Mesodermal cell (in vitro differentiated cells): ENCODE measurements at regions not wholly inside any gene's neighbourhood (a gene's known extent, or its start where the extent isn't known, plus 50 kb on each side); places are given as distances from the start of the nearest gene placed in this dataset.

ENCODE experiments used
- H3K27ac ChIP-seq: 2 replicates; pipeline ENCODE4 v1.7.0; 2013; ENCODE audit warnings: mild to moderate bottlenecking, low read depth, low read length, moderate library complexity; ENCODE audit not compliant: severe bottlenecking
- H3K36me3 ChIP-seq: 2 replicates; pipeline ENCODE4 v1.7.1; 2013; ENCODE audit warnings: mild to moderate bottlenecking, low read length, moderate library complexity; ENCODE audit not compliant: control insufficient read depth, insufficient read depth
- H3K4me1 ChIP-seq: one replicate; pipeline ENCODE4 v1.7.1; 2013; ENCODE audit warnings: mild to moderate bottlenecking, low read length; ENCODE audit not compliant: insufficient read depth, control insufficient read depth, poor library complexity, severe bottlenecking
- H3K4me3 ChIP-seq: 2 replicates; pipeline ENCODE4 v1.7.0; 2013; ENCODE audit warnings: low read length, control low read depth, mild to moderate bottlenecking; ENCODE audit not compliant: insufficient read depth, poor library complexity, severe bottlenecking; ENCODE audit errors: extremely low read depth
- H3K9me3 ChIP-seq: 2 replicates; pipeline ENCODE4 v1.7.1; 2013; ENCODE audit warnings: mild to moderate bottlenecking, low read length, moderate library complexity; ENCODE audit not compliant: control insufficient read depth
- WGBS, 2 experiments: methylation state at CpG; one replicate each; pipeline ENCODE4 v1.1.5; 2013; ENCODE audit warnings: missing lambda C conversion rate in 2 of 2; ENCODE audit not compliant: insufficient coverage in 2 of 2; 5-methylcytosine and 5-hydroxymethylcytosine counted together

DNA sequence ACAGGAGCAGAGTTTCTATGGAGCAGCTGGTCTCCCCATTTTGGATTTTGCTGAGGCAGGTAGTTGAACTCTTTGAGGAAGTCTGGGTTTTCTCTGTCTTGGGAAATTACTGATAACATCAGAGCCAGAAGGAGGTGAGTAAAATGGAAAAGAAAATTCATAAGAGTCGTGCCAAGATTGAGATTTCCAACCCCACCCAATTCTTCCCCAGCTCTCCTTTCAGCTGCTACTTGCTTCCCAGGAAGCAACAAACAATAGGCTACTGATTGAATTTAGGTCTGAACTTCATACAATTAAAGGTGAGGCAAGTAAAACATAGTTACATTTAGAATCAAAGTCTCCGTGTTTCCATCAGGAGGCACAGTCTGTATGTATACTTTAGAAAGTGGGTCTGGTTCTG is 54.6 kb upstream of the EOLA2 start:
- H3K27ac ChIP-seq = no peak overlapping the region
- no peaks in the 10 kb centered on the region for H3K4me1 ChIP-seq
- no CpG with 5 or more reads among the region's 2 CpGs for WGBS, 2 experiments
- H3K9me3 ChIP-seq = no peaks in the 10 kb centered on the region
- H3K4me3 ChIP-seq = no peak overlapping the region
- H3K36me3 ChIP-seq = peaks cover 3% of the 10 kb centered on the region

DNA sequence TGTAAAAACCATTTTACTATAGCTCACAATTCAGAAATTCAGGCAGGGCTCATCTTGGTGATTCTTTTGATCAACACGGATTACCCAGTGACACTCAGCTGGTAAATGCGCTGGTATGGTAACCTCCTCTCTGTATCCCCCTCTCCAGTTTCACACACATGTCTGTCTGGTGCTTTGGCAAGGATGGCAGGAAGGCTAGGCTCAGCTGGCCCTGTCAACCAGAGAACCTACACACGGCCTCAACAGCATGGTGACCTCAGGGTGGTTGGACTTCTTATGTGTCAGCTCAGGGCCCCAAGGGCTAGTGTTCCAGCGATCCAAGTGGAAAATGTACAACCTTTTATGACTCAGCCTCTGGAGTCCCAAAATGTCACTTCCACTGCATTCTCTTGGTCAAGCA is 55.7 kb upstream of the EOLA2 start:
- no peak overlapping the region for H3K27ac ChIP-seq
- no peak overlapping the region for H3K4me3 ChIP-seq
- no CpG with 5 or more reads among the region's 4 CpGs for WGBS, 2 experiments
- H3K4me1 ChIP-seq = no peaks in the 10 kb centered on the region
- peaks cover 3% of the 10 kb centered on the region for H3K36me3 ChIP-seq
- no peaks in the 10 kb centered on the region for H3K9me3 ChIP-seq

- no peak overlapping the region for H3K4me3 ChIP-seq
These were observed 58.2 kb upstream of the EOLA2 start for GRCh38 chrX:149996515-149996914.

GRCh38 chrX:150005027-150005426 is 66.7 kb upstream of the EOLA2 start:
- Histone ChIP-seq H3K4me1 (peaks cover 10% of the 10 kb centered on the region), H3K36me3 (no peaks in the 10 kb centered on the region), H3K27ac (no peak overlapping the region), H3K4me3 (no peak overlapping the region), H3K9me3 (no peaks in the 10 kb centered on the region)
- WGBS, 2 experiments = 100% methylated on average over 1 of the region's 2 CpGs

More at GRCh38 chrX:149996515-149996914, 58.2 kb upstream of the EOLA2 start:
- no peaks in the 10 kb centered on the region for H3K4me1 ChIP-seq
- 100% methylated on average over 1 of the region's 4 CpGs for WGBS, 2 experiments
- no peaks in the 10 kb centered on the region for H3K9me3 ChIP-seq
- no peak overlapping the region for H3K27ac ChIP-seq
- H3K36me3 ChIP-seq = peaks cover 3% of the 10 kb centered on the region

DNA sequence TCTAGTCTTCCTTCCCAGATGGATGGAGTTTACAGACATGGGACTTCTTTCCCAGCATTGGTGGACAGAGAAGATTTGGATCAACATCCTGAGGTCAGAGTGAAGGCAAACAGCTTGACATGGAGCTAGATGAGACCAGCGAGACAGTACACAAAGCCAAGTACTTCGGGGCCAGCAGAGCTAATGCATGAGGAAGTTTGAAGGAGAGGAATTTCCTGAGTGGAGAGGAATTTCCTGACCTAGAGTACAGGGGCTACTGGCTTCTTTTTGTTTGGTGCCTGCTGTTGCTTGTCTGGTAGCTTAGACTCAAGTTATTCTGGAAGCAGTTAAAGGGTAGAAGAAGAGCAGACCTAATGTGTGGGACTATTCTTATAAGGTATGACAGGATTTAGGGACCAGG is 69.1 kb upstream of the EOLA2 start:
- Histone ChIP-seq H3K36me3 (no peaks in the 10 kb centered on the region), H3K27ac (no peak overlapping the region), H3K4me1 (peaks cover 10% of the 10 kb centered on the region), H3K9me3 (no peaks in the 10 kb centered on the region), H3K4me3 (no peak overlapping the region)
- WGBS, 2 experiments = 94% methylated on average over 2 of the region's 2 CpGs; no CpG with 5 or more reads in 1 of the 2 experiments

DNA sequence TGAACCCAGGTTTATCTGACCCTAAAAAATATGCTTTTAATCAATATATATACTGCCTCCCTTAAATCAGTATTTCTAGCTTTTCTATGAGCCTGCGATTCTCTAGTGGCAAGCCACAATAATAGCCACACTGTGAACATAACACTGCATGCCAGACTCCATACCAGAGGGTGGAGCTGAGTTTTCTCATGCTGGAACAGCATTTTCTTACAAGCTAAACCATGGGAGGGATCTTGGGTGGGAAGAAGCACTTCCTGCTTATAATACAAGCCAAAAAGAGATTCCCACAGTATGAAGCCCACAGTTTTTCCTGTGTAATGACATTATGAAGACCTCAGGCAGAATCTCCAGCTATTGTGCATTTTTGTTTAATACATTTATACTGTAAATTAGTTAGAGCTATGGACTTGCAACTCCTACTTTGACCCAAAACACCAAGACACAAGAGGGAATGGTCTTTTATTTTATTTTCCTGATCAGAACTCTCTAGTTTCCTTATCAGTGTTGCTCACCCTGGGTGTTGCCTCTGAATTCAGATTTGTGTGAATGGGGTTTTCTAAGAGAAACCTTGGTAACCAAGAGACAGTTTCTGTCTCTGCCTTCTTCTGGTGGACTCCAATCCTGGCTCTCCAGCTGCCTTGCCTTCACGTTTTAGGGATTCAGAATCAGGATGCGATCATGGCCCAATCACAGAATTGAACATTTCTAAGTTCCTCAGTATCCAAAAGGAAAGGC is 74.5 kb upstream of the EOLA2 start:
- WGBS, 2 experiments = 100% methylated on average over 2 of the region's 3 CpGs; no CpG with 5 or more reads in 1 of the 2 experiments
- Histone ChIP-seq H3K4me3 (no peak overlapping the region), H3K4me1 (no peaks in the 10 kb centered on the region)

GRCh38 chrX:150014525-150014924 is 76.2 kb upstream of the EOLA2 start:
- WGBS, 2 experiments = no CpG with 5 or more reads among the region's 1 CpG
- Histone ChIP-seq H3K9me3 (no peaks in the 10 kb centered on the region), H3K27ac (no peak overlapping the region), H3K36me3 (no peaks in the 10 kb centered on the region), H3K4me1 (no peaks in the 10 kb centered on the region), H3K4me3 (no peak overlapping the region)

More for the DNA sequence above, 74.5 kb upstream of the EOLA2 start:
- H3K9me3 ChIP-seq = no peaks in the 10 kb centered on the region
- no peak overlapping the region for H3K27ac ChIP-seq
- no peaks in the 10 kb centered on the region for H3K36me3 ChIP-seq

DNA sequence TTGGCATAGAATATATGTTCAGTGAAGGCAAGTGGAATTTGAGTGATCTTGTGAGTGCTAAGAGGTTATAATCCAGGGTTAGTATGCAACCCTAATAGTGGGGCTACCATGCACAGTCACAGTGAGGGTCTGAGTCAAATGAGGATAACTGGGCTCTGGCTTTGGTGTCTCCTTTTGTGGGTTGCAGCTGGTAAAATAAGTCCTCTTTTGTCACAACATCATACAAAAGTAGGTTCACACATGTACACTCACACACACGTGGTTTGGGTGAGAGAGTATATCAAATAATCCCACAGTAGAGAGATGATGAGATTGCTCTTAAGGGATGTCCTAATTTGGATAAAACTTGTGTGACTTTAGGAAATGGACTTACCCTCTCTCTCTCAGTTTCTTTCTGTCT is 79.6 kb upstream of the EOLA2 start:
- Histone ChIP-seq H3K4me3 (no peak overlapping the region), H3K36me3 (no peaks in the 10 kb centered on the region)
- WGBS, 2 experiments = no CpG with 5 or more reads among the region's 1 CpG

GRCh38 chrX:150018931-150019361 is 80.7 kb upstream of the EOLA2 start:
- WGBS, 2 experiments = no CpG with 5 or more reads among the region's 2 CpGs
- H3K36me3 ChIP-seq = no peaks in the 10 kb centered on the region

More for the DNA sequence above, 79.6 kb upstream of the EOLA2 start:
- Histone ChIP-seq H3K9me3 (no peaks in the 10 kb centered on the region), H3K27ac (no peak overlapping the region), H3K4me1 (no peaks in the 10 kb centered on the region)

DNA sequence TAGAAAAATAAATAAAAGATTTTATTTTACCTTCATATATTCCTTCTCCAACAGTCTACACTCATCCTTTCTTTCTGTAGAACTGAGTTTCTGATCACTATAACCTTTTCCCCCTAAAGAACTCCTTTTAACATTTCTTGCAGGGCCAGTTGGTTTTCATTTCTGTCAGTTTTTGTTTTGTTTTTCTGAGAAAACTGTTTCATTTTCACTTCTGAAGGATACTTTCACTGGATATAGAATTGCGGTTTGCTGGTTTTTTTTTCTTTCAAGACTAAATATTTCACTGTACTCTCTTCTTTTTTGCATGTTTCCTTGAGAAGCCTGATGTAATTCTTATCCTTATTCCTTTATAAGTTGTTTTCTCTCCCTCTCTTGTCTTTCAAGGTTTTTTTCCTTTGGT is 90.4 kb upstream of the EOLA2 start:
- no CpG with 5 or more reads among the region's 1 CpG for WGBS, 2 experiments
- no peak overlapping the region for H3K4me3 ChIP-seq
- no peaks in the 10 kb centered on the region for H3K4me1 ChIP-seq
- no peaks in the 10 kb centered on the region for H3K9me3 ChIP-seq
- no peaks in the 10 kb centered on the region for H3K36me3 ChIP-seq
- H3K27ac ChIP-seq = no peak overlapping the region

More at GRCh38 chrX:150018931-150019361, 80.7 kb upstream of the EOLA2 start:
- Histone ChIP-seq H3K27ac (no peak overlapping the region), H3K9me3 (no peaks in the 10 kb centered on the region), H3K4me1 (no peaks in the 10 kb centered on the region), H3K4me3 (no peak overlapping the region)

DNA sequence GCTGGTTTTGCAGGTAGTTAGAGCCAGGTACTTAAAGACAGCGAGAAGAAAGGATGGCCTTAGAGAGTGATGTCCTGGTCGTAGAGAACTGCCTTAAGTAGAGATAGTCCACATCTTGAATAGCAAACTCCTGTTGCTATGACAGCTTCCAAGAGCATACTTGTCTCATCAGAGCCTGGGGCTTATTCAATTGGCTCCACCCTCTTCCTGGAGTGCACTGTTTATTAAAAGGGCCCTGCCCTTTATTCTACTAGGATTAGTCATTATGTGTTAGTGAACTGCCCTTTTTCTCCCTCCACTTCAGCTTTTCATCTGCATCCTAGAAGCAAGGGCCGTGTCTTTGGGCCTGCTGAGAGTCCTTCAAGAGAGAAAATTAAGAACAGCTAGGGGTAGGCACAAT is 94.5 kb upstream of the EOLA2 start:
- no peak overlapping the region for H3K27ac ChIP-seq
- no CpG with 5 or more reads among the region's 3 CpGs for WGBS, 2 experiments

More for the DNA sequence above, 94.5 kb upstream of the EOLA2 start:
- Histone ChIP-seq H3K36me3 (no peaks in the 10 kb centered on the region), H3K9me3 (no peaks in the 10 kb centered on the region), H3K4me3 (no peak overlapping the region), H3K4me1 (peaks cover 3% of the 10 kb centered on the region)
